ENCODE measurements at regions not wholly inside any gene's neighbourhood (a gene's known extent, or its start where the extent isn't known, plus 50 kb on each side); places are given as distances from the start of the nearest gene placed in this dataset.

GRCh38 chr5:38753141-38753540 is 92.7 kb upstream of the OSMR start:
- no peaks in the 10 kb centered on the region for H3K27me3 ChIP-seq (replicated peaks)
- in situ Hi-C loops (cut with HindIII; ENCODE audit: low pct_ligation_motif_present, low sequenced_read_pairs): no loop called here
- no peak overlapping the region for H3K4me3 ChIP-seq (ENCODE audit: low read depth, low read length)
- DNase-seq: no peak
- no peaks in the 10 kb centered on the region for H3K36me3 ChIP-seq (replicated peaks)
- no peak overlapping the region for H3K27ac ChIP-seq
- TF ChIP-seq CTCF (IDR thresholded peaks at IDR 0.05; ENCODE audit: low read depth, low read length, missing control alignments): no peak

GRCh38 chr5:38753776-38754175 is 92.0 kb upstream of the OSMR start:
- no peaks in the 10 kb centered on the region for H3K27me3 ChIP-seq (replicated peaks)
- no peaks in the 10 kb centered on the region for H3K36me3 ChIP-seq (replicated peaks)
- no peak for DNase-seq
- no peak overlapping the region for H3K4me3 ChIP-seq (ENCODE audit: low read depth, low read length)
- TF ChIP-seq CTCF (IDR thresholded peaks at IDR 0.05; ENCODE audit: low read depth, low read length, missing control alignments): no peak
- in situ Hi-C loops (cut with HindIII; ENCODE audit: low pct_ligation_motif_present, low sequenced_read_pairs): no loop called here
- no peak overlapping the region for H3K27ac ChIP-seq

- no peak overlapping the region for H3K4me3 ChIP-seq (ENCODE audit: low read depth, low read length)
- H3K27ac ChIP-seq: peak overlapping the region; percentile 39
- in situ Hi-C loops (cut with HindIII; ENCODE audit: low pct_ligation_motif_present, low sequenced_read_pairs): no loop called here
- H3K36me3 ChIP-seq (replicated peaks): no peaks in the 10 kb centered on the region
- H3K27me3 ChIP-seq (replicated peaks): no peaks in the 10 kb centered on the region
- TF ChIP-seq CTCF (IDR thresholded peaks at IDR 0.05; ENCODE audit: low read depth, low read length, missing control alignments): peak; percentile 43
- DNase-seq: peak; percentile 72
Measured at GRCh38 chr5:38755181-38755580, 90.6 kb upstream of the OSMR start.

GRCh38 chr5:38756068-38756467 is 89.7 kb upstream of the OSMR start:
- in situ Hi-C loops (cut with HindIII; ENCODE audit: low pct_ligation_motif_present, low sequenced_read_pairs): no loop called here

GRCh38 chr5:38757451-38758245 is 88.2 kb upstream of the OSMR start:
- in situ Hi-C loops (cut with HindIII; ENCODE audit: low pct_ligation_motif_present, low sequenced_read_pairs): no loop called here
- H3K27me3 ChIP-seq (replicated peaks): no peaks in the 10 kb centered on the region
- no peak overlapping the region for H3K4me3 ChIP-seq (ENCODE audit: low read depth, low read length)
- H3K36me3 ChIP-seq (replicated peaks): no peaks in the 10 kb centered on the region
- DNase-seq: no peak
- no peak for TF ChIP-seq CTCF (IDR thresholded peaks at IDR 0.05; ENCODE audit: low read depth, low read length, missing control alignments)
- H3K27ac ChIP-seq: peak overlapping the region; percentile 3

More at GRCh38 chr5:38756068-38756467, 89.7 kb upstream of the OSMR start:
- Histone ChIP-seq H3K4me3 (ENCODE audit: low read depth, low read length) (no peak overlapping the region), H3K27ac (no peak overlapping the region), H3K36me3 (replicated peaks) (no peaks in the 10 kb centered on the region), H3K27me3 (replicated peaks) (no peaks in the 10 kb centered on the region)
- TF ChIP-seq CTCF (IDR thresholded peaks at IDR 0.05; ENCODE audit: low read depth, low read length, missing control alignments): no peak
- DNase-seq: no peak

All from brain microvascular endothelial cell (primary cell).